Lung (tissue), 11 donors: ENCODE measurements at regions not wholly inside any gene's neighbourhood (a gene's known extent, or its start where the extent isn't known, plus 50 kb on each side); places are given as distances from the start of the nearest gene placed in this dataset.

ENCODE experiments used
- ATAC-seq: fragments of 200-7000 bp; cut with Tn5 transposase; one replicate; pipeline ENCODE4 v1.9.1; 2020; ENCODE audit warnings: moderate number of reproducible peaks; ENCODE audit not compliant: insufficient read depth, low FRiP score
- DNase-seq, 3 donors: peaks; one replicate each; pipeline ENCODE4 v3.0.0-alpha.2; 2013 to 2017
- H3K27ac ChIP-seq, 2 donors: one replicate each; pipeline ENCODE4 v1.5.1; 2013; ENCODE audit warnings: mild to moderate bottlenecking in 2 of 2, moderate library complexity in 2 of 2, control low read depth in 1 of 2, inconsistent platforms in 1 of 2, low read depth in 1 of 2, low read length in 1 of 2
- H3K27me3 ChIP-seq, 3 donors: one replicate each; pipeline ENCODE4 v1.5.1; 2013; ENCODE audit warnings: low read length in 2 of 3; ENCODE audit not compliant: control insufficient read depth in 3 of 3, insufficient read depth in 3 of 3
- H3K36me3 ChIP-seq, 4 donors: one replicate each; pipeline ENCODE4 v1.5.1; 2013; ENCODE audit warnings: low read length in 4 of 4, mild to moderate bottlenecking in 1 of 4, moderate library complexity in 1 of 4; ENCODE audit not compliant: control insufficient read depth in 4 of 4, insufficient read depth in 4 of 4
- H3K4me1 ChIP-seq, 5 donors: one replicate each; pipeline ENCODE4 v1.5.1; 2013; ENCODE audit warnings: low read length in 5 of 5, mild to moderate bottlenecking in 2 of 5, moderate library complexity in 1 of 5; ENCODE audit not compliant: control insufficient read depth in 5 of 5, insufficient read depth in 5 of 5
- H3K4me3 ChIP-seq: one replicate; pipeline ENCODE4 v1.5.1; 2013; ENCODE audit warnings: mild to moderate bottlenecking, control low read depth, moderate library complexity
- H3K9ac ChIP-seq, 2 donors: one replicate each; pipeline ENCODE4 v1.5.1; 2013; ENCODE audit warnings: low read length in 2 of 2, control low read depth in 1 of 2; ENCODE audit not compliant: insufficient read depth in 1 of 2
- H3K9me3 ChIP-seq, 4 donors: one replicate each; pipeline ENCODE4 v1.5.1; 2013; ENCODE audit warnings: low read length in 3 of 4, mild to moderate bottlenecking in 1 of 4, moderate library complexity in 1 of 4; ENCODE audit not compliant: control insufficient read depth in 4 of 4, insufficient read depth in 3 of 4
- WGBS, 2 donors: extraction: QIAGEN DNeasy Blood & Tissue Kit; methylation state at CpG; one replicate each; pipeline ENCODE4 v1.1.7; 2013; 5-methylcytosine and 5-hydroxymethylcytosine counted together
- TF ChIP-seq, protein P1 (sequence below): IDR thresholded peaks from 2 replicates; pipeline ENCODE4 v1.5.1; 2012; ENCODE audit warnings: mild to moderate bottlenecking; ENCODE audit errors: control extremely low read depth, extremely low read depth
- donor health status: control.
- donor health status: control.
- donor health status: Bipolar disorder and iron deficiency.
- donor health status: healthy.
- donor health status: DM: yes; HTN: yes; CAD: no.

DNA sequence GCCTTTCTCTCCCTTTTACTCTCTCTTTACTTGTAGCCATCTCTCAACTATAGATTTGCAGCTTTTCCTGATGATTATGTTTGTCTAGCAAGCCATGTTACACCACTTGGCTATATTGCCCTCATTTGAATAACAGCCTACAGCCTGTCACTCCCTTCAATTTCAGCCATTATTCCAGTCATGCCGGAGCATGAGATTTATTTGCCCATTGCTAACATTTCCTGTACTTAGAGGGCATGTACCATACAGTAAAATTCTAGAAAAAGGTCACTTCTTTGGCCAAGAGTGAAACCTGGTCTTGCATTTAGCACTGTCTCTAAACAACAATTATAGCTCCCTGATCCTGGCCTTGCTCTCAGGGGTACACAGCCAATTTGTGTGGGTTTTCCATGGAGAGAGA lies 221.7 kb upstream of the TMC3 start:
- H3K27me3 ChIP-seq: no peaks in the 10 kb centered on the region
- no peaks in the 10 kb centered on the region for H3K4me1 ChIP-seq
- DNase-seq (no peak), ATAC-seq (no peak)
- peaks cover 0 to 2% (median under 1%) of the 10 kb centered on the region in 4 donors for H3K9me3 ChIP-seq
- H3K36me3 ChIP-seq: no peaks in the 10 kb centered on the region
- TF ChIP-seq, protein P1, sequence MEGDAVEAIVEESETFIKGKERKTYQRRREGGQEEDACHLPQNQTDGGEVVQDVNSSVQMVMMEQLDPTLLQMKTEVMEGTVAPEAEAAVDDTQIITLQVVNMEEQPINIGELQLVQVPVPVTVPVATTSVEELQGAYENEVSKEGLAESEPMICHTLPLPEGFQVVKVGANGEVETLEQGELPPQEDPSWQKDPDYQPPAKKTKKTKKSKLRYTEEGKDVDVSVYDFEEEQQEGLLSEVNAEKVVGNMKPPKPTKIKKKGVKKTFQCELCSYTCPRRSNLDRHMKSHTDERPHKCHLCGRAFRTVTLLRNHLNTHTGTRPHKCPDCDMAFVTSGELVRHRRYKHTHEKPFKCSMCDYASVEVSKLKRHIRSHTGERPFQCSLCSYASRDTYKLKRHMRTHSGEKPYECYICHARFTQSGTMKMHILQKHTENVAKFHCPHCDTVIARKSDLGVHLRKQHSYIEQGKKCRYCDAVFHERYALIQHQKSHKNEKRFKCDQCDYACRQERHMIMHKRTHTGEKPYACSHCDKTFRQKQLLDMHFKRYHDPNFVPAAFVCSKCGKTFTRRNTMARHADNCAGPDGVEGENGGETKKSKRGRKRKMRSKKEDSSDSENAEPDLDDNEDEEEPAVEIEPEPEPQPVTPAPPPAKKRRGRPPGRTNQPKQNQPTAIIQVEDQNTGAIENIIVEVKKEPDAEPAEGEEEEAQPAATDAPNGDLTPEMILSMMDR: no peak
- no peak overlapping the region for H3K27ac ChIP-seq
- WGBS, 2 donors: 54 to 68% methylated on average over 1 of the region's 1 CpG
- no peak overlapping the region for H3K4me3 ChIP-seq
- H3K9ac ChIP-seq: no peak overlapping the region

DNA sequence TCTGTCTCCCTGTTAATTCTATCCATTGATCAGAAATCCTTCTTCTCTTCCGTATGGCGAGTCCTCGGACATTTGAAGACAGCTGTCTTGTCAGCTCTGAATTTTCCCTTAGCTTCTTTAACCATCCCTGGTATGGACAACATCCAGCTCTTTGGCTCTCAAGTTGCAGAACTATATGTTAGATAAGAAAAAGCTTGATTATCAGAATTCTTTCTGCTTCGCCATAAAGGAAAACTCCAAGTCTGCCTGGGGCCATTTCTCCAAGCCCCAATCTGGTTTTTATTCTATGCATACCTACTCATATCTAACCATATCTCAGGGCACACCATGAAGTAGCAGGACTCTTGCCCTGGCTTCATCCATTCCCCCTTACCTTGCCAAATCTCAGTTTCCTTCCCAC lies 215.7 kb upstream of the TMC3 start:
- ATAC-seq (no peak), DNase-seq (no peak)
- no peaks in the 10 kb centered on the region for H3K27me3 ChIP-seq
- H3K9me3 ChIP-seq: peaks cover 0 to 1% (median 0%) of the 10 kb centered on the region in 4 donors
- TF ChIP-seq, protein P1: no peak
- no peaks in the 10 kb centered on the region for H3K4me1 ChIP-seq
- no peak overlapping the region for H3K4me3 ChIP-seq
- H3K27ac ChIP-seq: no peak overlapping the region
- H3K9ac ChIP-seq: no peak overlapping the region
- 94 to 98% methylated on average over 4 of the region's 4 CpGs for WGBS, 2 donors
- H3K36me3 ChIP-seq: no peaks in the 10 kb centered on the region

DNA sequence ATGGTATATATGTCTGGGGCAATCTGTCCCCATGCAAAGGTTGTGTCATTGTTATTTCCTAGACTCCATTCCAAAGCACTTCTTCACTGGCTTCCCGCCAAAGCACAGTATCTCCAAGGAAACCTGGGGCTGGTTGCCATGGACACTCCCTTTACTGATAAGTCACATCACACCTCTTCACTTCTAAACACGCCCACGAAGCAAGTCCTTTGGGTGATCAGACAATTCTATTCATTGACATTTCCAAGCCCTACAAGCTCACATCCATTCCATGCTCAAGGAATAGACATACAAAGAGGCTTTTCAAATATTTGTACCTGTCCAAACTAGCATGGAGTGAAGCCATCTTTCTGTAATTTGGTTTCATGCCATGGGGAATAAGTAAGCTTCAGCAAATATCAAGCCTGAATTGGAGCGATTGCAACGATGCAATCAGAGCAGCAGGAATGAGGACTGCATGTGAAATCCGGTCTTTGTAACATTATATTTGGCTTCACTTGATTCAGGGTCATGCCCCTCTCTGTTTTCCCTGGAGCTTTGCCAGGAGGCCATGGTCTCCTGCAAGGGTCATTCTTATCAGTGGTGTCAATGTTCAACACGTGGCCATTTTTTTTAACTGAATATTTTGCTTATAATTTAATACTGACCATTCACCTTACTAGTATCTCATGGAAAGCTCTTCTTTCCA lies 201.6 kb upstream of the TMC3 start:
- TF ChIP-seq, protein P1: no peak
- ATAC-seq (no peak), DNase-seq (peak; percentile 55 to 63 (median 56))
- WGBS, 2 donors: 34 to 63% methylated on average over 7 of the region's 7 CpGs
- H3K9ac ChIP-seq: no peak overlapping the region
- peaks cover 0 to 10% (median 5%) of the 10 kb centered on the region in 5 donors for H3K4me1 ChIP-seq
- H3K27me3 ChIP-seq: no peaks in the 10 kb centered on the region
- H3K4me3 ChIP-seq: no peak overlapping the region
- no peak overlapping the region for H3K27ac ChIP-seq
- H3K36me3 ChIP-seq: no peaks in the 10 kb centered on the region
- peaks cover 0 to 2% (median 0%) of the 10 kb centered on the region in 4 donors for H3K9me3 ChIP-seq
